ENCODE measurements at regions not wholly inside any gene's neighbourhood (a gene's known extent, or its start where the extent isn't known, plus 50 kb on each side); places are given as distances from the start of the nearest gene placed in this dataset.

- TF ChIP-seq CTCF (conservative IDR thresholded peaks at IDR 0.05; ENCODE audit: low read depth, low read length), result no peak
- no peak for TF ChIP-seq RFX5 (IDR thresholded peaks at IDR 0.05; ENCODE audit: low read depth, low read length)
- no peak for TF ChIP-seq CEBPB (IDR thresholded peaks at IDR 0.05; ENCODE audit: low read depth, low read length)
- TF ChIP-seq POLR2A (IDR thresholded peaks at IDR 0.05; ENCODE audit: low read depth, low read length), result no peak
- TF ChIP-seq BHLHE40 (IDR thresholded peaks at IDR 0.05; ENCODE audit: low read depth, low read length), result no peak
- TF ChIP-seq SMC3 (IDR thresholded peaks at IDR 0.05; ENCODE audit: low read depth, low read length), result no peak
- no peak for TF ChIP-seq USF2 (IDR thresholded peaks at IDR 0.05; ENCODE audit: low read depth, low read length)
- no peak for TF ChIP-seq ELK1 (IDR thresholded peaks at IDR 0.05; ENCODE audit: borderline replicate concordance, low read depth, low read length)
- no peak for TF ChIP-seq RAD21 (IDR thresholded peaks at IDR 0.05; ENCODE audit: low read length)
- no peak for TF ChIP-seq FOS (IDR thresholded peaks at IDR 0.05; ENCODE audit: low read depth, low read length)
- no peak for TF ChIP-seq MAFK (IDR thresholded peaks at IDR 0.05; ENCODE audit: low read depth, low read length)
- no peak for TF ChIP-seq RCOR1 (IDR thresholded peaks at IDR 0.05; ENCODE audit: insufficient replicate concordance, low read length)
- no peak for TF ChIP-seq NFE2L2 (IDR thresholded peaks at IDR 0.05; ENCODE audit: low read depth, low read length)
- TF ChIP-seq CHD1 (IDR thresholded peaks at IDR 0.05; ENCODE audit: low read depth, low read length), result no peak
These were observed 88.5 kb upstream of the SLC2A1 start for GRCh38 chr1:43047135-43047534.
